ENCODE measurements at regions not wholly inside any gene's neighbourhood (a gene's known extent, or its start where the extent isn't known, plus 50 kb on each side); places are given as distances from the start of the nearest gene placed in this dataset.

DNA sequence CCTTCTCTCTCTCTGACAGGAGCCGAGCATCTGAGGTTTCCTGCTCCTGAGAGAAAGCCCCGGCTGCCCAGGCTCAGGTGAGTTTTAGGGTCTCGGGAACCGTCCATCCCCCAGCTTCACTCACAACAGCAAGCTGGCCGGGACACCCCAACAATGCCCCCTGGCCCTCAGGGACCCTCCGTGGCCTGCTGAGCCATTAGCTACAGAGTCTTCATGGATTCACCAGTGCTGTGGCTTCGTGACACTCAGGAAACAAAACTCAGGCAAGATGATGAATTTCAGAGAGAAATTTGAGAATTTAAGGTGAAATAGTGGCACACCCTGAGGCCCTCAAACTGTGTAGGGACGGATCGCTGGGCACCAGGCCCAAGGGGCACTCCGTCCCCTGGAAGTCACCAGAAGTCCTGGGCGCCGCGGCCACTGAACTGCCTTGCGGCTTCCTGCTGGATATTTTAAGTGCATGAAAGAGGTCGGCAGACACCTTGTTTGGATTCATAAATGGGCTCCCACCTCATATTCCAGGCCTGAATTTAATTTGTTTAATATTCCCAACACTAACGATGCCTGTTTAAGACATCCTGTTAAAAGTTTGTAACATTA is 368.3 kb upstream of the SALL3 start:
- TF ChIP-seq, protein P1, sequence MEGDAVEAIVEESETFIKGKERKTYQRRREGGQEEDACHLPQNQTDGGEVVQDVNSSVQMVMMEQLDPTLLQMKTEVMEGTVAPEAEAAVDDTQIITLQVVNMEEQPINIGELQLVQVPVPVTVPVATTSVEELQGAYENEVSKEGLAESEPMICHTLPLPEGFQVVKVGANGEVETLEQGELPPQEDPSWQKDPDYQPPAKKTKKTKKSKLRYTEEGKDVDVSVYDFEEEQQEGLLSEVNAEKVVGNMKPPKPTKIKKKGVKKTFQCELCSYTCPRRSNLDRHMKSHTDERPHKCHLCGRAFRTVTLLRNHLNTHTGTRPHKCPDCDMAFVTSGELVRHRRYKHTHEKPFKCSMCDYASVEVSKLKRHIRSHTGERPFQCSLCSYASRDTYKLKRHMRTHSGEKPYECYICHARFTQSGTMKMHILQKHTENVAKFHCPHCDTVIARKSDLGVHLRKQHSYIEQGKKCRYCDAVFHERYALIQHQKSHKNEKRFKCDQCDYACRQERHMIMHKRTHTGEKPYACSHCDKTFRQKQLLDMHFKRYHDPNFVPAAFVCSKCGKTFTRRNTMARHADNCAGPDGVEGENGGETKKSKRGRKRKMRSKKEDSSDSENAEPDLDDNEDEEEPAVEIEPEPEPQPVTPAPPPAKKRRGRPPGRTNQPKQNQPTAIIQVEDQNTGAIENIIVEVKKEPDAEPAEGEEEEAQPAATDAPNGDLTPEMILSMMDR (conservative IDR thresholded peaks at IDR 0.05; ENCODE audit: low read length): no peak
- TF ChIP-seq EZH2phosphoT487 (IDR thresholded peaks at IDR 0.05; ENCODE audit: borderline replicate concordance, low read depth, low read length): no peak
